ENCODE measurements at regions not wholly inside any gene's neighbourhood (a gene's known extent, or its start where the extent isn't known, plus 50 kb on each side); places are given as distances from the start of the nearest gene placed in this dataset.

DNA sequence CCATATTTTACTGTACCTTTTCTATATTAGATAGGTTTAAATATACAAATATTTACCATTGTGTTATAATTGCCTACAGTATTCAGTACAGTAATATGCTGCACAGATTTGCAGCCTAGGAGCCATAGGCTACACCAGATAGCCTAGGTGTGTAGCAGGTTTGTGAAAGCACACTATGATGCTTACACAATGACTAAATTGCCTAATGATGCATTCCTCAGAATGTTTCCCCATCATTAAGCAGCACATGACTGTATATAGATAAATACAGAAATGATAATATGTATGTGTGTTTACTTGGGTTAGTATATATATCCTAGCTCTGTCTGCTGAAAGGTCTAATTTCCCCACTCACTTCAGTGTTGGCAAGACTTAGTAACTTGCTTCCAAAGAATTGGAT, 65.8 kb downstream of the MYL3 start:
- Histone ChIP-seq H3K4me2 (ENCODE audit: control insufficient read depth, insufficient read depth) (no peak overlapping the region), H3K4me1 (ENCODE audit: control insufficient read depth, insufficient read depth, low read length) (no peaks in the 10 kb centered on the region), H3K4me3 (no peak overlapping the region), H3K9me3 (replicated peaks; ENCODE audit: control insufficient read depth, insufficient read depth, low read length) (no peaks in the 10 kb centered on the region), H3K9ac (ENCODE audit: control insufficient read depth, insufficient read depth, low read length) (no peak overlapping the region), H2AFZ (ENCODE audit: control insufficient read depth, low read depth, low read length) (no peak overlapping the region), H3K27ac (ENCODE audit: control insufficient read depth, insufficient read depth) (no peak overlapping the region), H4K20me1 (ENCODE audit: control insufficient read depth, insufficient read depth) (no peaks in the 10 kb centered on the region), H3K36me3 (ENCODE audit: control insufficient read depth in 2 of 2, insufficient read depth in 2 of 2, low read length in 1 of 2) (no peaks in the 10 kb centered on the region), H3K27me3 (replicated peaks in 1 of 2; ENCODE audit: control insufficient read depth in 2 of 2, insufficient read depth in 2 of 2, low read length in 1 of 2) (no peaks in the 10 kb centered on the region), H3K79me2 (ENCODE audit: control insufficient read depth, insufficient read depth, low read length) (no peaks in the 10 kb centered on the region)
- no TSS peak for BruUV-seq (replicated peaks)
- ATAC-seq (no peak), FAIRE-seq (no peak), DNase-seq (ENCODE audit: low read depth, low spot score) (no peak)
- ChIA-PET RAD21 (ENCODE audit: unreplicated experiment) (no interaction called here), POLR2A (no interaction called here), CTCF (interaction anchor here (1.0 to 1.1 kb wide), 2 partner anchors 31 to 112 kb away, joined by 3 to 4 read pairs; no protein-coding TSS in a partner anchor), SMC1A (ENCODE audit: uncharacterized antibody, unreplicated experiment) (no interaction called here)
- intact Hi-C loops (cut with micrococcal nuclease; ENCODE audit: unreplicated experiment), result no loop called here
- TF ChIP-seq, protein P1, sequence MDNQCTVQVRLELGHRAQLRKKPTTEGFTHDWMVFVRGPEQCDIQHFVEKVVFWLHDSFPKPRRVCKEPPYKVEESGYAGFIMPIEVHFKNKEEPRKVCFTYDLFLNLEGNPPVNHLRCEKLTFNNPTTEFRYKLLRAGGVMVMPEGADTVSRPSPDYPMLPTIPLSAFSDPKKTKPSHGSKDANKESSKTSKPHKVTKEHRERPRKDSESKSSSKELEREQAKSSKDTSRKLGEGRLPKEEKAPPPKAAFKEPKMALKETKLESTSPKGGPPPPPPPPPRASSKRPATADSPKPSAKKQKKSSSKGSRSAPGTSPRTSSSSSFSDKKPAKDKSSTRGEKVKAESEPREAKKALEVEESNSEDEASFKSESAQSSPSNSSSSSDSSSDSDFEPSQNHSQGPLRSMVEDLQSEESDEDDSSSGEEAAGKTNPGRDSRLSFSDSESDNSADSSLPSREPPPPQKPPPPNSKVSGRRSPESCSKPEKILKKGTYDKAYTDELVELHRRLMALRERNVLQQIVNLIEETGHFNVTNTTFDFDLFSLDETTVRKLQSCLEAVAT (IDR thresholded peaks at IDR 0.05), result no peak
- no peak for TF ChIP-seq RFX5 (IDR thresholded peaks at IDR 0.05; ENCODE audit: low read depth, low read length)
- TF ChIP-seq CHD2 (IDR thresholded peaks at IDR 0.05; ENCODE audit: borderline replicate concordance, low read depth, low read length), result no peak
- no peak for TF ChIP-seq NR2C1 (IDR thresholded peaks at IDR 0.05)
- TF ChIP-seq, protein P2, sequence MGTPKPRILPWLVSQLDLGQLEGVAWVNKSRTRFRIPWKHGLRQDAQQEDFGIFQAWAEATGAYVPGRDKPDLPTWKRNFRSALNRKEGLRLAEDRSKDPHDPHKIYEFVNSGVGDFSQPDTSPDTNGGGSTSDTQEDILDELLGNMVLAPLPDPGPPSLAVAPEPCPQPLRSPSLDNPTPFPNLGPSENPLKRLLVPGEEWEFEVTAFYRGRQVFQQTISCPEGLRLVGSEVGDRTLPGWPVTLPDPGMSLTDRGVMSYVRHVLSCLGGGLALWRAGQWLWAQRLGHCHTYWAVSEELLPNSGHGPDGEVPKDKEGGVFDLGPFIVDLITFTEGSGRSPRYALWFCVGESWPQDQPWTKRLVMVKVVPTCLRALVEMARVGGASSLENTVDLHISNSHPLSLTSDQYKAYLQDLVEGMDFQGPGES (IDR thresholded peaks at IDR 0.05), result no peak
- no peak for TF ChIP-seq PAX5 (IDR thresholded peaks at IDR 0.05; ENCODE audit: borderline replicate concordance, low read depth, low read length)
- TF ChIP-seq BRCA1 (IDR thresholded peaks at IDR 0.05; ENCODE audit: low read depth, low read length), result no peak
- no peak for TF ChIP-seq MTA3 (IDR thresholded peaks at IDR 0.05; ENCODE audit: borderline replicate concordance, low read length)
- in situ Hi-C loops (cut with MboI), result no loop called here

Data from GM12878 (cell line).